HG03159 (cell line): ENCODE measurements at regions not wholly inside any gene's neighbourhood (a gene's known extent, or its start where the extent isn't known, plus 50 kb on each side); places are given as distances from the start of the nearest gene placed in this dataset.

ENCODE experiments used
- ATAC-seq: cut with Tn5 transposase; IDR thresholded peaks from one replicate; pipeline ENCODE4 v1.9.1; 2021; ENCODE audit warnings: mild to moderate bottlenecking, moderate library complexity; ENCODE audit not compliant: unreplicated experiment

DNA sequence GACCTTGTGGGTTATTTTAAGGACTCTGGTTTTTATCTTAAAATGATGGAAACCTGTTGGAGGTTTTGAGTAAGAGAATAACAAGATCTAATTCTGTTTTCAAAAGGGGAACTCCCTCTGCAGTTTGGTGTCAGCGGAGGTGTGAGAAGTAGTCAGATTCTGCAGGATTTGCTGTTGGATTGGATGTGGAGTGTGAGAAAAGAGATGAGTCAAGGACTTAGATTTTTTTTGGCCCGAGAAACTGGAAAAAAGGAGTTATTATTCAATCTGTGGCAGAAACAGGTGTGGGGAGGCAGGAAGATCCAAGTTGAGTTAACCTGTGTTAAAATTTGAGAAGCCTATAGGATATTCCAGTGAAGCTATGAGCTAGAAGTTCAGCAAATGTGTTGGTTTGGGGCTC, 337.2 kb upstream of the FANCL start:
- no peak for ATAC-seq

DNA sequence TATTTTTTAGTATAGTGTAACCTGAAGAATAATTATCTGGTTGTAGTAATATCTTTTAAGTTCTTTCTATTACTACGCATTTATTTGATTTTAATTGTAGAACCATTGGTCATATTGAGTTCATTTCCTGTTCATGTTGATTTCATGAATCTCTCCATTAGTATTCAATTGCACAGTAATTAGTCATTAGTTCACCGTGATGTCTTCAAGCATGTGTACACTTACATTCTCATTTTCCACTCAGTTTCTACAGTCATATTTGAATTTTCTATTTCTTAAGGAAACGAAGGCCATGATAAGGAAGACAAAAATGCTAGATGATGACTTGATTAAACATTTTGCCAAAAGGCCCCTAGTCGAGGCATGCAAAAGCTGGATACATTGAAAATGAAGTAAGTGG, 333.7 kb upstream of the FANCL start:
- no peak for ATAC-seq

- ATAC-seq = no peak
Measured at GRCh38 chr2:58572731-58573130, 331.6 kb upstream of the FANCL start.

- peak; percentile 90 for ATAC-seq
Measured at GRCh38 chr2:58571181-58571852, 330.2 kb upstream of the FANCL start.

- no peak for ATAC-seq
Measured at GRCh38 chr2:58569475-58570185, 328.5 kb upstream of the FANCL start.

- no peak for ATAC-seq
Measured at GRCh38 chr2:58568901-58569300, 327.8 kb upstream of the FANCL start.

DNA sequence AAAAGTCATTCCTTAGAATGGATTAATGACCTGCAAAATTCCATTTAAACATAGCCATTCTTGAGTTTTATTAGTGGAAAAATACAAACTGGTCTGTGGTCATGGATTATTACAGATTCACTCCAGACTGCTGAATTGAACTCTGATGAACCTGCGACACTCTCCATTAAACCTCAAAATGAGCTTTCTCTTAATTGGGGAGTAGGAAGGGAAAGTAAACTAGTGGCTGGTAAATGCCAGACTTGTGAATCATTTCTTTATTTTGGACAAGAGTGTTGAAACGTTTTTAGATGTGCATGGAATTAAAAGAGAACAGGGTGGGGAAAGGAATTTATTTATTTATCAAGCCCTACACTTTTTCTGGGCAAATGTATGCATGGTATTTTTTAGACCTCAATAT, 321.2 kb upstream of the FANCL start:
- no peak for ATAC-seq

- no peak for ATAC-seq
Measured at GRCh38 chr2:58560531-58560930, 319.4 kb upstream of the FANCL start.

DNA sequence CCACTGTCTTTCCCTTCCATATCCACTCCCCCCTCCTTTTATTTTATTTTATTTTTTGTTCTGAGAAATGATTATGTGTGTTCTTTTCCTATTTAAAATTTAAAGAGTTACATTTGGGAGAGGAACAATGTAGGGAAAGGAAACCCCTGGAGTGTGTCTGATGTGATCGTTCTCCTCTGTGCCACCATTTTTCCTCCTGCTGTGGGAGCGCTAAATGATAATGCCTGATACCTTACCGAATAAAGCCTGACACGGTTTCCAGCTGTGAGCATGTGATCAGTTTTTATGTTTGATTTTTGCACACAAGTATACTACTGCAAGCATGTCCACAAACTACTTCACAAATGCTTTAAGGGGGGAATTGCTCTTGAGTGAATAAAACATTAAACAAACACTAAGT, 317.8 kb upstream of the FANCL start:
- ATAC-seq = no peak

DNA sequence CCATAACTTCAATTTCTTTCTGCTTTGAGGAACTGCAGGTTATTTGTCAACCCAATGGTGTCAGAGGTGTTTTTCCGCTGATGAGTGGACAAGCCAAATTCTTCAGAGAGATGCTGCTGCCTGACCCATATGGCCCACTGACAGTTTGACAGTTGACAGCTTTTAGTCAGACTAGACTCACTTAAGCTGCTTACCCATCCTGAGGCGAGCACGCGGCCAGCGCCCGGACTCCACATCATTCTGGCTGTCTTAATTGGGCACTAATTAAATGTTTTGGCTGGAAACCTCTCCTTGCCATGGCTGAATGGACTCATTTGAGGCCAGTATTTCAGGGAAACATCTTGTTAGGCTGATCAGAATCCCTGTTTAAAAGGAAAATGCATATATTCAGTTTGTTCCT, 316.1 kb upstream of the FANCL start:
- no peak for ATAC-seq

- peak; percentile 48 for ATAC-seq
Measured at GRCh38 chr2:58553937-58554336, 312.8 kb upstream of the FANCL start.

- no peak for ATAC-seq
Measured at GRCh38 chr2:58553522-58553921, 312.4 kb upstream of the FANCL start.

DNA sequence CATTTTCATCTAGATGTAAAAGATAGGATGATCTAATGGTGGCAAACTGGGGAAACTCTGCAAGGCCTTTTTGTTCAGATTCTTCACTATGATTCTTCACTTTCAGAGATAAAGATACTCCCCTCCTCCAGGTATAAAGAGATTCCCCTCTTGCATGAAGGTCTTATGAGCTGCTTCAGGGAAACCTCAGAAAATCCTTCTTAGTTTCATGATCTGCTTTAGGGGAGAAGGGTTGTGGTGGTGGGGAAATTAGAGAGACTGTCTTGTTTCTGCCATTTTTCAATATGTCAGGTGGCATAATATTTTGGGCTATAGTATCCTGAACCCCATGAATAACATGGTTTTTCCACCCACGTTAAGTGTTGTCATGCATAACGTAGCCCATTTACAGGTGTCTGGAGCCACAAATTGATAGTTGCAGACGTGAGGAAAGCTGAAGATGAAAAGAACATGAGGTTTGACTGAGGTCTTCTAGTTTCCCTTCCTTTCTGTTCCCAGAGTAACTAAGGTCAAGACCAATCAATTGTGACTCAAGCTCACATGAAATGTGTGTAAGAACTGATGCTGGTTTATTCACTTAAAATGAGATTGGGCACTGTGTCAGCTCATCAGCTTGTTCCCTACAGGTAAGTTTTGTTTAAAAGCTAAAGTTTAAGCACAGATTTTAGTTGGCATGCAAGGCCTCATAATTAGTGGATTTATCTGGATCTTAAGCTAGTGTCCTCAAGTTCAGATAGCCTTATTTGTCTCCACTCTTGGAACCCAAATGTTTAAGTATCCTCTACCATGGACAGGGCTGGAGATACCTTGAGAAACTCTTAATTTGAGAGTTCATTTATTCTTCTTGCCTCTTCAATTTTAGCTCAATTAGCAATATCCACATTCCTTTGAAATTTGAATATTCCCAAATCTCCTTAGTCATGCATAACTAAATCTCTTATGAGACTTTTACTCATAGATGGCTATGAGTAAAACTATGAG, 304.5 kb upstream of the FANCL start:
- no peak for ATAC-seq

DNA sequence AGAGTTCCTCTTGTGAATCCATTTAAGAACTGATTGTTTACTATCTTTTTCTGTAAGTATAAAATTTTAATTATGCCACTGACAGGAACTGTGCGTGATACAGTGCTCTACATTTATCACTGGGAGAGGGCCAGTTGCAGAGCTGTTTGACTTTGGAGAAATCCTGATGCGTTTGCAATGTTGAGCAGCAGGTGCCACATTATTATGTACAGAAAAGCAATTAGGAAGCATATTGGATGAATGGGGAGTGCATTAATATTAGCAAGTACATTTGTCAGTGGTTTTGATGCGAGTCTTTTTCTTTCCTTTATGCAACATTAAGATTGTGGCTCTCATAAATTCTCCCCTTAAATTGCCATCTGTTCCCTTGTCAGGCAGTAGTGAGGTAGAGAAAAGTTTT, 302.3 kb upstream of the FANCL start:
- no peak for ATAC-seq

- ATAC-seq = no peak
Measured at GRCh38 chr2:58541511-58541910, 300.4 kb upstream of the FANCL start.

DNA sequence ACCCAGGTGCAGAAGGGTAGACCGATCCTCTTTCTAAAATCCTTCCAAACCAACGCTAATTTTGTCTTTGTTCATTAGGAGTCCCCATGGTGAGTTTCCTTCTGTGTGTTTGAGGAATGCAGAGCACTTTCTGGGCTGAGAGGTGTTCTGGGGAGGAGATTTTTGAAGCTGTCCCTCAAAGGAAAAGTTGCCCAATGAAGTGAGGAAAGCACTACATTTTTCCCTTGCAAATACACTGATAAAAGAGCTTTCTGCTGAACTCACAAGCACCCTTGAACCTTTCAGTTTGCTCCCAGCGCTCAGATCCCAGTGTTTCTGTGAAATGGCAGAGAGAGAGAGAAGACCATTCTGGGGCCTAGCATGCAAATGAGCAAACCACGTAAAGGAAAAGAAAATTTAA, 299.6 kb upstream of the FANCL start:
- no peak for ATAC-seq

GRCh38 chr2:58539973-58540372, 298.8 kb upstream of the FANCL start:
- ATAC-seq = no peak

DNA sequence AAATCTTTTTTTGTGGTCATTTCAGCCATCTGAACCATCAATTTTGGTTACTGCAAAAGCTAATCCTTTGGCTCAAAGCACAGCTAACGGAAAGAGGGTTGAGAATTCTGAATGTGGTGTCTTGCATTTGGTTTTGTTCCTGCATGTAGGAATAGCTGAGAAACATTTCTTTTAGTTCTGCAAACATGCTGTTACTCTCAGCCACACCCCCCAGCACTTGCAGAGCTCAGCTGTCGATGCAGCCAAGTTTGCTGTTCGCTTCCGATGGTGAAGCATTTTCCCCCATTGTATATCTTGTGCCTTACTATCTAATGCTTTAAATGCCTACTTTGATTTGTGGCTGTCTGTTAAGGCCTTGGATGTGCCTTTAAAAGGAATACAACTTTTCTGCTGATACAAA, 294.9 kb upstream of the FANCL start:
- no peak for ATAC-seq

DNA sequence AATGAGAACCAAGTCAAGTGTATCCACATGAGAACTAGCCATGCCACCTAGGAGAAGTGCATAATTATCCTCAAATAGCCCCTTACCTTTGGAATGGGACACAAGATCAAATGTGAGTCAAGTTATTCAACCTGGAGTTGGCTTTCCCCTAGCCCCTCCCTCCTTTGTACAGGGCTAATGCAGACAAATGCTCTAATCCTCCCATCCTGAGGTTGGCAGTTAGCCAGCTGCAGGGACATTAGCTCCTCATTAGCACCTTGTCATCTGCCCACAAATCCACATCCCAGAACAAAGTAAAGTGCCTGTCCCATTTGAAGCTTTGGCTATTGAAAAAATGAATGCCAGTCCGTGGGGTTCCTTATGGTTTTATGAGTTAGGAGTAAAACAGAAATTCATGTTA, 294.1 kb upstream of the FANCL start:
- ATAC-seq = no peak

DNA sequence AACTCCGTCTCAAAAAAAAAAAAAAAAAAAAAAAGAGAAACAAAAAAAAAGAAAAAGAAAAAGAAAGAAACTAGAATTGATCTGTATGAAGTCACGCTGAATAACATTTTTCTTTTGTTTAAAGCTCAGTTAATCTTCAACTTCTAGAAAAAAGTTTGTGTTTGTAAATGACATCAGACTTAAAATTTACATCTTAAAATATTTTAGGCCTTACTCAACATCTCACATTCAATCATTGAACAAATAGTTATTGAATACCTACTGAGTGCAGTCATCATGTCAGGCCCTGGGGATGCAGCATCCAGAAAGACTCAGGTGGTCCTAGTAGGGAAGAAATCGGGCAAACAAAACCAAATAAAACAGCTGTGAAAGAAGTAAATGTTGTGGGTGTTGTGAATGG, 292.3 kb upstream of the FANCL start:
- ATAC-seq = no peak

DNA sequence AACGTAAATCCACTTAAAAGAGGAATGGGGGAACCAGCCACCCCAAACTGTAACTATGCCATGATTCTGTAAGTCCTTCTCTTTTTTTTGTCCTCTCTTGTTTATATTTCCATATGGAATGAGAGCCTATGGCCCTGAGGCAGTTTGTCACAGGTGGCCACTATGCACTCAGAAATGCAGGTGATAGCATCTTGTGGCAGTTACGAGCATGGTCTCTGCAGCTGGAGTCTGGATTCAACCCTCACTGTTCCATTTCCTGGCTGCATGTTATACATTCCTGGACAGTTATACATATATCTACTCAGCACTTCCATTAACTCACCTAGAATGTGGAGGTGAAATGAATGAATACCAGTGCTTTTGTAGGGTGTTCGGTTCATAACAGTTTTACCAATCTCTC, 291.5 kb upstream of the FANCL start:
- ATAC-seq = no peak

DNA sequence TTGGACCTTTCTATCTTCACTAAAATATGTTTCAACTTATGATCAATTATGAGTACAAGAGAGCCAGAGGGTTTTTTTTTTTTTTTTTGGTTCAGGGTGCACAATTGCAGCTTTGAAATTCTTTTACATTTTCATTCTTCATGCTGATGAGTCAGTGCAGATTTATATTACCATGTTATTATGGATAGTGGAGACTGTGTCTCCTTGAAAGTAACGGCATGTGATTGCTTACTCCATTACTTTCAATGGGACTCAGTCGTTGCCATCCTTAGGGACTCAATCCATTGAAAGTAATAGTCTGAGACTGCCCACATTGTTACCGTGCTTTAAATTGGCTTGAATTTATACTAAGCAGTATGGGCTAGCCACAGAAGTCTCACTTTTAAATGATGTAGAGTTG, 286.5 kb upstream of the FANCL start:
- ATAC-seq = no peak
